K562 (cell line): ENCODE measurements at regions not wholly inside any gene's neighbourhood (a gene's known extent, or its start where the extent isn't known, plus 50 kb on each side); places are given as distances from the start of the nearest gene placed in this dataset.

ENCODE experiments used
- DPF2 ChIP-seq: fragments of 450-650 bp; IDR thresholded peaks from 2 replicates; pipeline ENCODE4 v1.6.1; 2016
- EGR1 ChIP-seq: fragments of 450-650 bp; conservative IDR thresholded peaks from 2 replicates; pipeline ENCODE4 v1.6.1; 2017; ENCODE audit warnings: mild to moderate bottlenecking
- ELK3 ChIP-seq: fragments of 450-650 bp; formaldehyde crosslinking; IDR thresholded peaks from 2 replicates; pipeline ENCODE4 v1.4.0; 2020; ENCODE audit warnings: mild to moderate bottlenecking
- FOSL1 ChIP-seq: fragments of 200-800 bp; sonication (Bioruptor generic); conservative IDR thresholded peaks from 2 replicates; pipeline ENCODE4 v1.6.1; 2016; ENCODE audit warnings: missing genetic modification characterization, missing compliant biosample characterization
- MAFF ChIP-seq: IDR thresholded peaks from 2 replicates; pipeline ENCODE4 v1.6.1; 2012; ENCODE audit warnings: low read length, improper control_type of control experiment
- MGA ChIP-seq: fragments of 450-650 bp; IDR thresholded peaks from 2 replicates; pipeline ENCODE4 v1.6.1; 2016; ENCODE audit warnings: mild to moderate bottlenecking, moderate library complexity
- PCBP2 ChIP-seq: fragments of 200-400 bp; formaldehyde crosslinking; IDR thresholded peaks from 2 replicates; pipeline ENCODE4 v1.6.1; 2018; ENCODE audit warnings: low read length, low read depth, mild to moderate bottlenecking, moderate library complexity; ENCODE audit not compliant: poor library complexity, severe bottlenecking
- PHF21A ChIP-seq: fragments of 450-650 bp; IDR thresholded peaks from 2 replicates; pipeline ENCODE4 v1.6.1; 2017; ENCODE audit warnings: low read depth, borderline replicate concordance
- RBM15 ChIP-seq: fragments of 200-400 bp; formaldehyde crosslinking; IDR thresholded peaks from 2 replicates; pipeline ENCODE4 v1.6.1; 2018; ENCODE audit warnings: mild to moderate bottlenecking, low read length, moderate library complexity; ENCODE audit not compliant: insufficient read depth
- SUPT5H ChIP-seq: fragments of 450-650 bp; IDR thresholded peaks from 2 replicates; pipeline ENCODE4 v1.6.1; 2016
- TAL1 ChIP-seq: fragments of 450-650 bp; IDR thresholded peaks from 2 replicates; pipeline ENCODE4 v1.6.1; 2016; ENCODE audit warnings: mild to moderate bottlenecking
- TCF7L2 ChIP-seq: fragments of 150-350 bp; IDR thresholded peaks from 2 replicates; pipeline ENCODE4 v1.6.1; 2016; ENCODE audit warnings: low read depth, mild to moderate bottlenecking, low read length, moderate library complexity
- ZBTB26 ChIP-seq: fragments of 450-650 bp; formaldehyde crosslinking; IDR thresholded peaks from 2 replicates; pipeline ENCODE4 v1.4.0; 2022; ENCODE audit warnings: missing genetic modification characterization
- ZNF23 ChIP-seq: fragments of 250-450 bp; sonication (Bioruptor Pico); IDR thresholded peaks from 2 replicates; pipeline ENCODE4 v1.4.0; 2020; ENCODE audit warnings: mild to moderate bottlenecking
- ZNF324 ChIP-seq: fragments of 250-450 bp; sonication (Bioruptor Pico); IDR thresholded peaks from 2 replicates; pipeline ENCODE4 v1.4.0; 2020; ENCODE audit warnings: mild to moderate bottlenecking
- ZNF444 ChIP-seq: fragments of 250-450 bp; sonication (Bioruptor Pico); IDR thresholded peaks from 2 replicates; pipeline ENCODE4 v1.4.0; 2020; ENCODE audit warnings: mild to moderate bottlenecking, moderate library complexity
- ZNF695 ChIP-seq: fragments of 450-650 bp; formaldehyde crosslinking; IDR thresholded peaks from 2 replicates; pipeline ENCODE4 v1.4.0; 2020; ENCODE audit warnings: mild to moderate bottlenecking, moderate library complexity
- ZNF766 ChIP-seq: fragments of 200-800 bp; sonication (Bioruptor generic); conservative IDR thresholded peaks from 2 replicates; pipeline ENCODE4 v1.6.1; 2016; ENCODE audit warnings: missing genetic modification characterization, missing compliant biosample characterization

GRCh38 chr13:109694972-109695371 lies 91.4 kb downstream of the IRS2 start (continued):
- TF ChIP-seq MGA (no peak), ZNF324 (CRISPR knock-in tag) (no peak), SUPT5H (no peak), ZNF766 (no peak), ZBTB26 (no peak), ELK3 (CRISPR knock-in tag) (no peak), EGR1 (no peak), RBM15 (no peak), MAFF (peak; percentile 48; the same call in 1 of the 2 replicates), TCF7L2 (no peak), TAL1 (peak; percentile 30; the same call in 1 of the 2 replicates), ZNF444 (no peak), PHF21A (no peak), FOSL1 (tag) (0 out of 2 replicates have a peak, but pooled peaks have one; percentile 47), ZNF695 (CRISPR knock-in tag) (no peak), DPF2 (0 out of 2 replicates have a peak, but pooled peaks have one; percentile 26), PCBP2 (no peak), ZNF23 (CRISPR knock-in tag) (no peak)
